OCI-LY7 (cell line): ENCODE measurements at regions not wholly inside any gene's neighbourhood (a gene's known extent, or its start where the extent isn't known, plus 50 kb on each side); places are given as distances from the start of the nearest gene placed in this dataset.

Experiments
- CTCF ChIP-seq: fragments of 200-600 bp; sonication (generic); conservative IDR thresholded peaks from 2 replicates; pipeline ENCODE4 v1.5.1; 2014; ENCODE audit warnings: mild to moderate bottlenecking, antibody characterized with exemption, low read length, moderate library complexity, mixed read lengths
- EZH2phosphoT487 ChIP-seq: fragments of 200-600 bp; sonication (generic); IDR thresholded peaks from 2 replicates; pipeline ENCODE4 v1.6.1; 2018; ENCODE audit warnings: low read depth, borderline replicate concordance, mild to moderate bottlenecking, mixed run types, antibody characterized with exemption, low read length, moderate library complexity, mixed read lengths

GRCh38 chr10:83425306-83425705 lies 714.0 kb upstream of the GHITM start:
- TF ChIP-seq CTCF (no peak), EZH2phosphoT487 (no peak)
